Activated T-cell treated with anti-CD3 and anti-CD28 coated beads, Interleukin-2, amount 50 U/mL, for 4 hours (primary cell): ENCODE measurements at regions not wholly inside any gene's neighbourhood (a gene's known extent, or its start where the extent isn't known, plus 50 kb on each side); places are given as distances from the start of the nearest gene placed in this dataset.

ENCODE experiments used
- ATAC-seq, 2 donors: fragments of 200-7000 bp; cut with Tn5 transposase; one replicate each; pipeline ENCODE4 v1.10.0; 2021
- DNase-seq: peaks from one replicate; pipeline ENCODE4 v3.0.0-alpha.2; 2020
- H3K27me3 Mint-ChIP-seq: one replicate; pipeline ENCODE4 v1.8.0; 2021; ENCODE audit warnings: low read depth, mixed read lengths
- H3K36me3 Mint-ChIP-seq: one replicate; pipeline ENCODE4 v1.8.0; 2022; ENCODE audit warnings: mixed read lengths; ENCODE audit not compliant: insufficient read depth
- H3K4me1 Mint-ChIP-seq: one replicate; pipeline ENCODE4 v1.8.0; 2021; ENCODE audit warnings: low read depth, mixed read lengths
- H3K4me3 Mint-ChIP-seq: one replicate; pipeline ENCODE4 v1.8.0; 2021; ENCODE audit warnings: mild to moderate bottlenecking, moderate library complexity, mixed read lengths
- H3K9me3 Mint-ChIP-seq: one replicate; pipeline ENCODE4 v1.8.0; 2021; ENCODE audit warnings: mixed read lengths

DNA sequence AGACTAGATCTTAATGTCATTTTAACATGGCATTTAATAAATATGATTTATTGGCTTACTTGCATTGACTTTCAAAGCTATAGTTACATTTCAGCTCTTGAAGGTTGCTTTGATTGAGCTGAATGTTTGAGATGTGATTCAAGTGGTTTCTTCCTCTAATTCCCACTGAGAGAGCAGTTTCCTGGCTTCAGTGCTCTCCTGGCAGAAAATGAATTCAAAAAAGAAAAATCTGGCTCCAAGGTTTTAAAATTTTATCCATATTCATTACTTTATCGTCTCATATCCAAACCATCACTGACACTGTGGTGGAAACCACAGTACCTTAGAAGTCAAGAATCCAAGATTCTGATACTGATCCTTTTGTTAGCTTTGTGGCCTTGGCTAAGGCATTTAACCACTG, 263.1 kb upstream of the HSF2 start:
- H3K4me1 Mint-ChIP-seq = no peaks in the 10 kb centered on the region
- no peak for DNase-seq
- no peaks in the 10 kb centered on the region for H3K36me3 Mint-ChIP-seq
- no peaks in the 10 kb centered on the region for H3K27me3 Mint-ChIP-seq
- no peak overlapping the region for H3K4me3 Mint-ChIP-seq
- no peaks in the 10 kb centered on the region for H3K9me3 Mint-ChIP-seq
- ATAC-seq = no peak

DNA sequence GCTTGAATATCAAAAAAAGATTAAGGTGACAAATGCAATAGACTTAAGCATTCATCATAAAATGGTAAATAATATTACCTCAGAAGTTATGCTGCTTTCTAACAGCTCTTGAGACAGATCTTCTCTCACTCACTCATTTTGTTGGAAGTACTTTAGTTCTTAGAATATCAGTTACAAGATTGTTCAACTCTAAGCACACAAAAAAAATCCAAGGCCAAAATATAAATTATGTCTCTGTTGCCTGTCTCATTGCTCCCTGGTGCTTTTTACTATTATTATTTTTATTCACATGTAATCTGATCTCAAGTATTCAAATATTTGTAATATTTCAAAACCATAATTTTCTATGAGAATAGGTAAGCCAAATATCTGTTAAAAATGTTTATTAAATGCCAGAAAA, 259.4 kb upstream of the HSF2 start:
- Mint-ChIP-seq H3K4me1 (no peaks in the 10 kb centered on the region), H3K4me3 (no peak overlapping the region), H3K36me3 (no peaks in the 10 kb centered on the region), H3K27me3 (no peaks in the 10 kb centered on the region), H3K9me3 (no peaks in the 10 kb centered on the region)
- ATAC-seq (no peak), DNase-seq (no peak)

DNA sequence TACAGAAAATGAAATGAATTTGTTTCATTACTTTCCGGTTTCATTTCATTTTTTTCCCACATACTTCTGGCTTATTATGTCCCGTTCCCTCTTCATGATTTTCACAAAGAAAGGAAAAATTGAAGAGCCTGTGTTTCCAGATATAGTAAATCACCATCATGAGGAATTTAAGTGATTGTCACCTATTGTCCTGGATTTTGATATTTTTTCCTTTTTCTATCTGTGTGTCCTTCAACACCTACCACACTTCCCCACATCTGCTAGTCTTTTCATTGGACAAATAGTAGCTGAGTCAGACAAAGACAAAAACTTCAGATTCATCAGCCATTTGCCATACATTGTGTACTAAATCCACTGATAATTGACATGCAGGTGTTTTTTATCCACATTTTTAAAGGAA, 258.2 kb upstream of the HSF2 start:
- no peaks in the 10 kb centered on the region for H3K36me3 Mint-ChIP-seq
- H3K27me3 Mint-ChIP-seq = no peaks in the 10 kb centered on the region
- no peaks in the 10 kb centered on the region for H3K9me3 Mint-ChIP-seq
- DNase-seq (no peak), ATAC-seq (no peak)
- H3K4me3 Mint-ChIP-seq = no peak overlapping the region
- no peaks in the 10 kb centered on the region for H3K4me1 Mint-ChIP-seq

DNA sequence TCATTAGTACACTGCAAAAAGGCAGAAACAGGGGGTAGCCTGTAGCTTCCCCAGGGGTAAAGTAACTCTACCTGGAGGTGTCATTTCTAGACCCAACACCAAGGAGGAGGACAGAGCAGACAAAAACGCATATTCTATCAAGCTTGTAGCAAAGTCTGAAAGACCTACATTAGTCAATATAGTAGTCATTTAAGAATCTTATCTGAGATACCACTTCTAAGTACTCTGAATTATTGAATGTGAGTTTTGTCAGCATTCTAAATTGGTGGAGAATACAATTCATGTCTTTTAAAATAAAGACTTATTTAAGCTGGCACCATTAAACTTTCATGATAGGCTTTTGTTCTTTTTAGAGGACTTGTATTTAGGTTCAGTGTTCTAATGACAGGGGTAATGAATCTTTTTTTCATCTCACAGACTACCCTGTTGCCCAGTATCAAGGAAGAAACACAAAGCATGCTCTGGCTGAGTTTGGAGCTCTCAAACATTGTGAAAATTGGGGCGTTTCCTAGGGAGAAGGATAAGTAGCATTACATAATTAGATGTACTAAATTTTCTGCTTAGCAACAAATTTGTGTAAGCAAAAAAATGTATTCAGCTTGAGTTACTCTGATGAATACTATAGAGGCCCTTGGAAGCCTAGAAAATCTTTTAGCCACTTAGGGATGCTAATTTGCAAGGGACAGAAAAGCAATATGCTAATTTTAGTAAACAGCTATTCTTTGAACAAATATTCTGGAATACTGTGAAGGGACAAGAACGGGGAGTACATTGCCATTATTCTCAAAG, 255.4 kb upstream of the HSF2 start:
- no peaks in the 10 kb centered on the region for H3K9me3 Mint-ChIP-seq
- H3K4me1 Mint-ChIP-seq = no peaks in the 10 kb centered on the region
- H3K36me3 Mint-ChIP-seq = no peaks in the 10 kb centered on the region
- DNase-seq (no peak), ATAC-seq (no peak)
- H3K27me3 Mint-ChIP-seq = no peaks in the 10 kb centered on the region
- no peak overlapping the region for H3K4me3 Mint-ChIP-seq

DNA sequence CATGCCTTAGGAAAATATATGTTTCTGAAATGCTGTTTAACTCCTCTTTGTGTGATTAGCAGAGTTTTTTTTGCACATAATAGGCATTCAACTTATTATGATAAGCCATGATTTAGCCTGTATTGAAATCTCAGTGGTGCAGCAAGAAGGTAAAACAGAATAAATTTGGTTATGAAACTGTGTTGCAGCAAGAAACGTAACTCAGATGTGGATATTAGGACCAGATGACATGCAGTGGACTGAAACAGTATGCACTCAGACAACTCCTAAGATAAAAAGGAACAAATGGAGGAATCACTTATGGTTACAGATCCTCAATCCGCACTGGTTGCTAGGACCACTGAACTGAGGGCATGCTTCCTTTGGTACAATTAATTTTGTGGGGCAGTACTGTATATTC, 254.2 kb upstream of the HSF2 start:
- no peaks in the 10 kb centered on the region for H3K27me3 Mint-ChIP-seq
- no peak overlapping the region for H3K4me3 Mint-ChIP-seq
- H3K36me3 Mint-ChIP-seq = no peaks in the 10 kb centered on the region
- DNase-seq (no peak), ATAC-seq (no peak)
- no peaks in the 10 kb centered on the region for H3K9me3 Mint-ChIP-seq
- no peaks in the 10 kb centered on the region for H3K4me1 Mint-ChIP-seq

DNA sequence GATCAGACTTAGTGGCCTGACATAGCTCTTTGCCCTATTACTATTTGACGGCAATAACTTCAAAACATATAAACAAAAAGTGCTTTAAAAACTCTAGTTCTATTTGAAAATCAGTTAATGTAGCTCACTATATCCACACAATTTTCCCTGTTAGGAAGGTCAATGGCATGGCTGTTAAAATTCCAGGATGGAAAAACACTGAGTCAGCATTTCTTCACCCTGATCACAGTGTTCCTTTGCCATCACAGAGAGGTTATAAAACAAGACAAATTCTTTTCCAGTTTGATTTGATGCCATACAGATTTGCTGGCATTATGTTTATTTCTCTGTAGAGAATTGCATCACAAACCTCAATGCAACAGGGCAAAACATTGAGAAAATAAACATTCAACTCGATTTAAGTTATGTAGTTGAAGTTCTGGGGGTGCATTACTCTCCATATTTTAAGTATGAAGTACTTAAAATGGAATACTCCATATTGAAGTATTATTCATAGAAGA, 253.7 kb upstream of the HSF2 start:
- H3K36me3 Mint-ChIP-seq = no peaks in the 10 kb centered on the region
- no peaks in the 10 kb centered on the region for H3K4me1 Mint-ChIP-seq
- no peak for DNase-seq
- no peaks in the 10 kb centered on the region for H3K27me3 Mint-ChIP-seq
- ATAC-seq = no peak
- H3K9me3 Mint-ChIP-seq = no peaks in the 10 kb centered on the region
- no peak overlapping the region for H3K4me3 Mint-ChIP-seq

DNA sequence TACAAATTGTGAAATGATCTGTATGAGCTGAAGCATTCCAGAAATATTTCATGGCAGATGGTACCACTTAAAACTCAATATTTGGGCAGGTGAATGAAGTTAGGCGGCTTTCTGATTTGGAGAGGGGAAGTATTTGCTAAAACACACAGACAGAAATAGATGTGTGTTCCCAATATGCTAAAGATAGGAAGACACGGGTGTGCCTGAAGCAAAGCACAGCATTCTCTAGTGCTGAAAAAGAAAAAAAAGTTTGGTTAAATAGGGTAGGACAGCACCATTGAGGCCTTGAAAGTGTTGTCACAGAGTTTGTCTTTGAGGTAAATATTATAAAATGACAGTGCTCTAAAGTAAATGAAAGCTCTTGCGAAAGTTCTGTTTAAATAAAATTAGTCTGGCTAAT, 252.2 kb upstream of the HSF2 start:
- DNase-seq = no peak
- H3K9me3 Mint-ChIP-seq = no peaks in the 10 kb centered on the region
- no peaks in the 10 kb centered on the region for H3K36me3 Mint-ChIP-seq
- H3K27me3 Mint-ChIP-seq = no peaks in the 10 kb centered on the region
- H3K4me1 Mint-ChIP-seq = no peaks in the 10 kb centered on the region
- ATAC-seq = no peak
- H3K4me3 Mint-ChIP-seq = no peak overlapping the region

DNA sequence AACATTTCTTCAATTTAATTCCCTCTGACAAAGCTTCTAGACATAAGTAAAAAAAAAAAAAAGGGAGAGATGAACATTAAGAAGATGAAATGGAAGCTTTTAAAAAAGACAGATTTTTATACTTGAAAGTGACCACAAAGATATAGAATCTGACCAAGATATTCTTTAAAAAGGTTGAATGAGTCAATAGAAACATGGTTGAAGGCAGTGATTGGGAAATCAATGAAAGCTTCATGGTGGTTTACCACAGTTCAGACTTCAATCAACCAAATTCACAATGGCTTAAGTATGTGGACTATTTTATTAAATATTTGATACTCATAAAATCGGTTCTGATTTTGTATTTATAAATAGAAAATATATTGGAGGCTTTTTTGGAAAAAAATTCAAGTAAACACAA, 248.4 kb upstream of the HSF2 start:
- H3K9me3 Mint-ChIP-seq = no peaks in the 10 kb centered on the region

DNA sequence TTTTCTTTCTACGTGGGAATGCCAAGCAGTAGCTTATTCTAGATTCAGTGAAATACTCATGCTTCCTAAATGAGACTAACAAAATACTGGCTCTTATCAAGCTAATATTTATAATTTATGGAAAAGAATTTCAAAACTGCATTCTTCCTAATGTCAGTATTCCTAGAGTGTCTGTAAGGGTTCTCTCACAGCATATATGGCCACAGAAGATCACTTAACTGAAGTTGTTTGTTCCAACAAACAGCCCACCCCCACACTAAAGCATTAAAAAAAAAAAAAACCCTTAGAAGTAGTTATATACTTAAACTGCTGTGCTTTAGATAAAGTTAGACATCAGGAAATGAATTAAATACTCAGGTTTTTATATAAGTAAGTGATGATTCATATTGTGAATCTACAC, 247.7 kb upstream of the HSF2 start:
- ATAC-seq (no peak), DNase-seq (no peak)
- Mint-ChIP-seq H3K9me3 (no peaks in the 10 kb centered on the region), H3K4me3 (no peak overlapping the region), H3K36me3 (no peaks in the 10 kb centered on the region), H3K4me1 (no peaks in the 10 kb centered on the region), H3K27me3 (no peaks in the 10 kb centered on the region)

More for the DNA sequence above, 248.4 kb upstream of the HSF2 start:
- no peaks in the 10 kb centered on the region for H3K36me3 Mint-ChIP-seq
- H3K27me3 Mint-ChIP-seq = no peaks in the 10 kb centered on the region
- no peak overlapping the region for H3K4me3 Mint-ChIP-seq
- DNase-seq = no peak
- H3K4me1 Mint-ChIP-seq = no peaks in the 10 kb centered on the region
- no peak for ATAC-seq

DNA sequence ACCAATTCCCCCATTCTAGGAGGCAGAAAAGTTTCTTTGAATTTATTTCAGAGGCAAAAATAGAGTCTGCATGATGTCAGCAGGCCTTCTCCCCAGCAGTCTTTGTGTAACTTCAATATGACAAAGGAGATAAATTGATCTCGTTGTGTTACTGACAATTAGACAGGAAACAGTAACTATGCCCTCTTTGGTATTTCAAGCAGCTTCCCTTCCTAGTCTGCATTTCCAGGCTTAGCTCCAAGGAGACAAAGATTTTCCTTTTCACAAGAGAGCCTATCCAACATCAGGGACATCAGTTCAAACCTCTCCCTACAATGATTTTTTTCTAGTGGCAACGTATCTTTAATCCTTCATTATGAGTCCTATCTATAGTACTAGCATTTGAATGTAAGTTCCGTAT, 245.9 kb upstream of the HSF2 start:
- Mint-ChIP-seq H3K27me3 (no peaks in the 10 kb centered on the region), H3K36me3 (no peaks in the 10 kb centered on the region), H3K4me3 (no peak overlapping the region), H3K4me1 (no peaks in the 10 kb centered on the region), H3K9me3 (no peaks in the 10 kb centered on the region)
- DNase-seq (no peak), ATAC-seq (no peak)

DNA sequence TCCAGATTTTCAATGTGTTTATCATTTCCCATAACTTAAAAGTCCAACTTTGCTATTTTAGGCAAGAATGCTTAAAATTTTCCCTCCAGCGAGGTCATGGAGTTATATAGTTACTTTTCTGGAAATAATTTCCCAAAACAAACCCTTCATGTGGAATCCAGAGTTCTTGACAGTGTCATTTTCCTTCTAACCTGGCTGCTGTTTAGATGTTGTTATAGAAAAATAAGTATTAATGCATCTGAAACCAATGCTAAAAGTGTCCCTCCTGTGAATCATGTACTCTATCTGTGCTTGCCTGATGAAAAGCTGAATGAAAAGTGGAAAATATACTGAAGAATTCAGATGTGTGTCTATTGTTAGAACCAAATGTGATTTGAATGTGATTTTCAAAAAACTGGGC, 245.3 kb upstream of the HSF2 start:
- Mint-ChIP-seq H3K9me3 (no peaks in the 10 kb centered on the region), H3K4me1 (no peaks in the 10 kb centered on the region), H3K27me3 (no peaks in the 10 kb centered on the region), H3K4me3 (no peak overlapping the region), H3K36me3 (no peaks in the 10 kb centered on the region)
- ATAC-seq (no peak), DNase-seq (no peak)

DNA sequence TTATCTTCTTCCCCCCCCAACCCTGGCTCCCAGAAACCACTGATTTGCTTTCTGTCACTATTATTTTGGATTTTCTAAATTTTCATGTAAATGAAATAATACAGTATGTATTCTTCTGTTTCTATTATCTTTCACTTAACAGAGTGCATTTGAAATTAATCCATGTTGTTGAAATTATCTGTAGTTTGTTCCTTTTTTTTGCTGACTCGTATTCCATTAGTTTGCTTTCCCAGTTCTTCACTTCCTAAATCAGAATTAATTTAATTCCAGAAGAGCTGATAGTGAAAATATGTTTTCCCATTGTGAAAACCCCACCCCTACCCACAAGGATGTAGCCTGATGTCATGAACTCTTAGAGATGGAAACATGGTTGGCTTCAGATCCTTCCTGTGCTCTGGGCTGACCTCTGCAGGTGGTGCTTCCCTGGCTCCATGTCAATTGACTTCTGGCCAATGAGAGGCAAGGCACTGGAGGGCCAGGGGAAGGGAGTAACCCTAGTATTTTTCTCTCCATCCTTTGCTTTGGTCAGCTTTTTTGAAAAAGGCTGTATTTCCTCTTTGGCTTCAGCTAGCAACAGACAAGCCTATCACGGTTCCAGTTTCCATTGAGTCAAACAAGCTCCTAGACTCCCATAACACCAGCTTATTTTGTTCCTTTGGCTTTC, 244.4 kb upstream of the HSF2 start:
- Mint-ChIP-seq H3K9me3 (no peaks in the 10 kb centered on the region), H3K27me3 (no peaks in the 10 kb centered on the region), H3K36me3 (no peaks in the 10 kb centered on the region), H3K4me1 (no peaks in the 10 kb centered on the region), H3K4me3 (no peak overlapping the region)
- ATAC-seq (no peak), DNase-seq (no peak)

DNA sequence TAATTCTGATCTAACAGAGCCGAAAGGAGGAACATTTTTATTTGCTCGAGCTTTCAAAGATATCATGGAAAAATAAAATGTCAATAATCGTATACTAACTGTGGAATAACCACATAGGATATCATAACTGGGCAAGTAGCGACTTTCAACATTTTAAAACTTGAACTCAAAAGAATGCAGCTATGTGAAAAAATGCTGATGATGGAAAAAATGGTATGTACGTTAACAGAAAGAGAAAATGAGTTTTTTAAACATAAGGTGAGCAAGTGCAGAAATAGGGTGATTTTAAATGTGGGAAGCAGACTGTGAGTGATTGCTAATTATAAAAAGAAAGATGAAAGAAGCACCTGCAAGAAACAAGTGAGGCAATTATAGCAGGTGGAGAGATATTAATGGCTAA, 238.3 kb upstream of the HSF2 start:
- no peak overlapping the region for H3K4me3 Mint-ChIP-seq
- H3K27me3 Mint-ChIP-seq = no peaks in the 10 kb centered on the region
- H3K36me3 Mint-ChIP-seq = no peaks in the 10 kb centered on the region
- H3K4me1 Mint-ChIP-seq = no peaks in the 10 kb centered on the region
- ATAC-seq = no peak
- DNase-seq = no peak
- H3K9me3 Mint-ChIP-seq = peaks cover 4% of the 10 kb centered on the region

DNA sequence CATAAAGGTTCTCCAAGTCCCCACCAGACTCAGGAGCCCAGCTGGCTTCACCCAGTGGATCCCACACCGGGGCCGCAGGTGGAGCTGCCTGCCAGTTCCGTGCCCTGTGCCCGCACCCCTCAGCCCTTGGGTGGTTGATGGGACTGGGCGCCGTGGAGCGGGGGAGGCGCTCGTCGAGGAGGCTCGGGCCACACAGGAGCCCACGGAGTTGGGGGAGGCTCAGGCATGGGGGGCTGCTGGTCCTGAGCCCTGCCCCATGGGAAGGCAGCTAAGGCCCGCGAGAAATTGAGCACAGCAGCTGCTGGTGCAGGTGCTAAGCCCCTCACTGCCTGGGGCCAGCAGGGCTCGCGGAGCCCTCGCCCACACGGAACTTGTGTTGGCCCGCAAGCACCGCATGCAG, 234.4 kb upstream of the HSF2 start:
- no peak for DNase-seq
- no peaks in the 10 kb centered on the region for H3K36me3 Mint-ChIP-seq
- H3K27me3 Mint-ChIP-seq = no peaks in the 10 kb centered on the region
- peaks cover 4% of the 10 kb centered on the region for H3K9me3 Mint-ChIP-seq
- H3K4me3 Mint-ChIP-seq = no peak overlapping the region
- H3K4me1 Mint-ChIP-seq = no peaks in the 10 kb centered on the region
- ATAC-seq = no peak

DNA sequence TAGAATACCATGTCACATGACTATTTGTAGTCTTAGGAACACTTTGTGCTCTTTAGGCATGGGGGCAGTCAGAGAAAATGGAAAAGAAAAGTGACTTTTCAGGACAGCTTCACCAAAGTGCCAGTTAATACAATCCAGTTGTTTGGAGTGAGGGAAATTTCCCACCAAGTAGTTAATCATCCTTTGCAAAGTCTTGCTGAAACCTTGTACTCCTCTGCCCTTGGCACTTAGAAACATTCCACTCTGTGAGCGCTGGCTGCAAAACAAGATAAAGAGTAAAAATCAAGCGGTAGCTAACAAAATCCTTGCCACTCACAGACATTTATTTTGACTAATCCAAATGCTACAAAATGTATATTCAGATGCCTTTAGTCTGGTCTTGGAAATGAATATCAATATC, 229.2 kb upstream of the HSF2 start:
- Mint-ChIP-seq H3K36me3 (no peaks in the 10 kb centered on the region), H3K4me1 (no peaks in the 10 kb centered on the region), H3K9me3 (no peaks in the 10 kb centered on the region), H3K4me3 (no peak overlapping the region), H3K27me3 (no peaks in the 10 kb centered on the region)
- ATAC-seq = no peak
- DNase-seq = no peak
